SK-N-SH (cell line): ENCODE measurements at regions not wholly inside any gene's neighbourhood (a gene's known extent, or its start where the extent isn't known, plus 50 kb on each side); places are given as distances from the start of the nearest gene placed in this dataset.
"Not testable (repeated sequence)": the region's sequence is repeated elsewhere in the genome, so short reads cannot be mapped to it uniquely, and the experiment has no call there.

Experiments
- EP300 ChIP-seq, 2 experiments: IDR thresholded peaks; 2 replicates each; pipeline versions ENCODE4 v1.4.0 to v1.6.1; 2012; ENCODE audit warnings: borderline replicate concordance in 1 of 2, low read depth in 1 of 2, low read length in 1 of 2
- SMC3 ChIP-seq: IDR thresholded peaks from 2 replicates; pipeline ENCODE4 v1.6.1; 2012; ENCODE audit warnings: low read depth, low read length, improper control_type of control experiment
- TF ChIP-seq, protein P1 (sequence below): fragments of 200-600 bp; sonication (generic); IDR thresholded peaks from 2 replicates; pipeline ENCODE4 v1.6.1; 2017; ENCODE audit warnings: antibody characterized with exemption, mild to moderate bottlenecking, moderate library complexity

GRCh38 chr1:206334481-206334880 lies 131.1 kb downstream of the SRGAP2 start:
- TF ChIP-seq EP300 (IDR thresholded peaks at IDR 0.05; ENCODE audit: borderline replicate concordance in 1 of 2, low read depth in 1 of 2, low read length in 1 of 2); SMC3: not testable (repeated sequence)
- TF ChIP-seq, protein P1, sequence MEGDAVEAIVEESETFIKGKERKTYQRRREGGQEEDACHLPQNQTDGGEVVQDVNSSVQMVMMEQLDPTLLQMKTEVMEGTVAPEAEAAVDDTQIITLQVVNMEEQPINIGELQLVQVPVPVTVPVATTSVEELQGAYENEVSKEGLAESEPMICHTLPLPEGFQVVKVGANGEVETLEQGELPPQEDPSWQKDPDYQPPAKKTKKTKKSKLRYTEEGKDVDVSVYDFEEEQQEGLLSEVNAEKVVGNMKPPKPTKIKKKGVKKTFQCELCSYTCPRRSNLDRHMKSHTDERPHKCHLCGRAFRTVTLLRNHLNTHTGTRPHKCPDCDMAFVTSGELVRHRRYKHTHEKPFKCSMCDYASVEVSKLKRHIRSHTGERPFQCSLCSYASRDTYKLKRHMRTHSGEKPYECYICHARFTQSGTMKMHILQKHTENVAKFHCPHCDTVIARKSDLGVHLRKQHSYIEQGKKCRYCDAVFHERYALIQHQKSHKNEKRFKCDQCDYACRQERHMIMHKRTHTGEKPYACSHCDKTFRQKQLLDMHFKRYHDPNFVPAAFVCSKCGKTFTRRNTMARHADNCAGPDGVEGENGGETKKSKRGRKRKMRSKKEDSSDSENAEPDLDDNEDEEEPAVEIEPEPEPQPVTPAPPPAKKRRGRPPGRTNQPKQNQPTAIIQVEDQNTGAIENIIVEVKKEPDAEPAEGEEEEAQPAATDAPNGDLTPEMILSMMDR: not testable (repeated sequence)
